ENCODE measurements at regions not wholly inside any gene's neighbourhood (a gene's known extent, or its start where the extent isn't known, plus 50 kb on each side); places are given as distances from the start of the nearest gene placed in this dataset.

- no peak for TF ChIP-seq CTCF (IDR thresholded peaks at IDR 0.05)
- TF ChIP-seq POLR2A (IDR thresholded peaks at IDR 0.05) = no peak
- TF ChIP-seq EP300 (IDR thresholded peaks at IDR 0.05) = no peak
Observed at GRCh38 chr7:85622059-85622458, 435.2 kb upstream of the SEMA3D start.
